HTR-8/SVneo (cell line): ENCODE measurements at regions not wholly inside any gene's neighbourhood (a gene's known extent, or its start where the extent isn't known, plus 50 kb on each side); places are given as distances from the start of the nearest gene placed in this dataset.

ENCODE experiments used
- DNase-seq: peaks from one replicate; pipeline ENCODE4 v3.0.0; 2011; ENCODE audit warnings: low spot score, mixed read lengths; ENCODE audit not compliant: insufficient read length
- FAIRE-seq: peaks from 2 replicates; lab custom pipeline; 2011; peaks lifted over from hg19 to GRCh38; lab: Jason Lieb, UNC

GRCh38 chr18:51865538-51865937 is 474.5 kb upstream of the DCC start:
- DNase-seq (no peak), FAIRE-seq (no peak)

GRCh38 chr18:51867767-51868166 is 472.2 kb upstream of the DCC start:
- no peak for DNase-seq
- no peak for FAIRE-seq

- FAIRE-seq (no peak), DNase-seq (no peak)
Measured at GRCh38 chr18:51878724-51879123, 461.3 kb upstream of the DCC start.

- FAIRE-seq: no peak
- DNase-seq: no peak
Measured at GRCh38 chr18:51879329-51879728, 460.7 kb upstream of the DCC start.

GRCh38 chr18:51881394-51881793 is 458.6 kb upstream of the DCC start:
- DNase-seq (no peak), FAIRE-seq (no peak)

GRCh38 chr18:51884039-51884438 is 456.0 kb upstream of the DCC start:
- FAIRE-seq: no peak
- no peak for DNase-seq

GRCh38 chr18:51890762-51891161 is 449.2 kb upstream of the DCC start:
- DNase-seq: no peak
- no peak for FAIRE-seq

- FAIRE-seq (no peak), DNase-seq (no peak)
Measured at GRCh38 chr18:51891876-51892275, 448.1 kb upstream of the DCC start.

GRCh38 chr18:51897884-51898283 is 442.1 kb upstream of the DCC start:
- FAIRE-seq (no peak), DNase-seq (no peak)

GRCh38 chr18:51907687-51908597 is 432.1 kb upstream of the DCC start:
- DNase-seq (no peak), FAIRE-seq (no peak)

- DNase-seq (no peak), FAIRE-seq (no peak)
Measured at GRCh38 chr18:51908598-51908944, 431.4 kb upstream of the DCC start.

GRCh38 chr18:51911584-51911983 is 428.4 kb upstream of the DCC start:
- FAIRE-seq (no peak), DNase-seq (no peak)

GRCh38 chr18:51912381-51912780 is 427.6 kb upstream of the DCC start:
- FAIRE-seq (no peak), DNase-seq (no peak)

- FAIRE-seq (no peak), DNase-seq (no peak)
Measured at GRCh38 chr18:51915176-51915575, 424.8 kb upstream of the DCC start.

GRCh38 chr18:51921862-51922261 is 418.1 kb upstream of the DCC start:
- FAIRE-seq: no peak
- no peak for DNase-seq

- no peak for FAIRE-seq
Measured at GRCh38 chr18:51933903-51934302, 406.1 kb upstream of the DCC start.

GRCh38 chr18:51936115-51936514 is 403.9 kb upstream of the DCC start:
- FAIRE-seq: no peak
- DNase-seq: no peak

More at GRCh38 chr18:51933903-51934302, 406.1 kb upstream of the DCC start:
- no peak for DNase-seq

- DNase-seq (no peak), FAIRE-seq (no peak)
Measured at GRCh38 chr18:51941999-51942398, 398.0 kb upstream of the DCC start.

- no peak for DNase-seq
- no peak for FAIRE-seq
Measured at GRCh38 chr18:51943281-51943680, 396.7 kb upstream of the DCC start.

- FAIRE-seq: no peak
Measured at GRCh38 chr18:51946946-51947345, 393.1 kb upstream of the DCC start.

GRCh38 chr18:51952844-51953243 is 387.2 kb upstream of the DCC start:
- no peak for FAIRE-seq
- DNase-seq: no peak

More at GRCh38 chr18:51946946-51947345, 393.1 kb upstream of the DCC start:
- no peak for DNase-seq

GRCh38 chr18:51953521-51953920 is 386.5 kb upstream of the DCC start:
- FAIRE-seq (no peak), DNase-seq (no peak)
